Superior temporal gyrus (tissue), 1 donor: ENCODE measurements at regions not wholly inside any gene's neighbourhood (a gene's known extent, or its start where the extent isn't known, plus 50 kb on each side); places are given as distances from the start of the nearest gene placed in this dataset.

Experiments used
- DNase-seq: peaks from one replicate; pipeline ENCODE4 v3.0.0-alpha.2; 2016; ENCODE audit errors: extremely low spot score

- DNase-seq, result no peak
These were observed 230.2 kb downstream of the MID1 start for GRCh38 chrX:10390187-10390586.

GRCh38 chrX:10393241-10393640, 227.1 kb downstream of the MID1 start:
- DNase-seq, result no peak

- DNase-seq, result no peak
These were observed 226.5 kb downstream of the MID1 start for GRCh38 chrX:10393899-10394298.

GRCh38 chrX:10395179-10395578, 225.2 kb downstream of the MID1 start:
- no peak for DNase-seq
